Lower lobe of right lung (tissue), 2 donors: ENCODE measurements at regions not wholly inside any gene's neighbourhood (a gene's known extent, or its start where the extent isn't known, plus 50 kb on each side); places are given as distances from the start of the nearest gene placed in this dataset.

Source experiments
- ATAC-seq, 2 donors: fragments of 200-7000 bp; cut with Tn5 transposase; one replicate each; pipeline ENCODE4 v1.9.1; 2020 to 2022; ENCODE audit warnings: mild to moderate bottlenecking in 2 of 2, moderate library complexity in 2 of 2
- DNase-seq: peaks from one replicate; pipeline ENCODE4 v3.0.0-alpha.2; 2020
- H3K27ac ChIP-seq: fragments of 200-600 bp; one replicate; pipeline ENCODE4 v1.8.0; 2022
- H3K27me3 ChIP-seq: fragments of 200-600 bp; one replicate; pipeline ENCODE4 v1.8.0; 2022; ENCODE audit warnings: low read depth
- H3K36me3 ChIP-seq: fragments of 200-600 bp; one replicate; pipeline ENCODE4 v1.8.0; 2022; ENCODE audit warnings: mild to moderate bottlenecking
- H3K4me1 ChIP-seq: fragments of 200-600 bp; one replicate; pipeline ENCODE4 v1.8.0; 2022
- H3K4me3 ChIP-seq: fragments of 200-600 bp; one replicate; pipeline ENCODE4 v1.8.0; 2022; ENCODE audit warnings: mild to moderate bottlenecking
- H3K9me3 ChIP-seq: fragments of 200-600 bp; one replicate; pipeline ENCODE4 v1.8.0; 2022
- intact Hi-C: fragments of 100-400 bp; cut with DNase I; formaldehyde crosslinking; loops from one replicate; pipeline ENCODE4 v1.11.0; 2022
- TF ChIP-seq, protein P1 (sequence below): fragments of 200-600 bp; IDR thresholded peaks from one replicate; pipeline ENCODE4 v1.8.0; 2022; ENCODE audit warnings: antibody characterized with exemption, mild to moderate bottlenecking
- donor health status: DM: no; HTN: yes; CAD: no; lungs with severe emphysema.

DNA sequence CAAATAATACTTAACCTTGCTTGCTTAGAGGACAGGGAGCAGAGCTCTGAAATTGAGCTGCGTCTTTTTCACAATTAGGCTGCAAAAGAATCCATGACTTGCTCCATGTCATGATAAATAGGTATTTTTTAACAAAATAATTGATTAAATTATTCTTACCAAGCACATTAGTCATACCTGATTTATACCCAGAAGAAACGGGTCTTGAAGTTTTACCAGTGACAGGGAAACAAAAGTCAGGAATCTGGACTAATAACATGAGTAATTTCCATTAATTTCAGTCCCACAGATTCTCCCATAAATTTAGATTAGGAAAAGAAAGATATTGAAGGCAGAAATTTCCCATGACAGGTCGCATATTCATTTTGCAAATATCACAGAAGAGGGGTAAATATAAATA lies 85.0 kb upstream of the BMP5 start:
- no peaks in the 10 kb centered on the region for H3K36me3 ChIP-seq
- TF ChIP-seq, protein P1, sequence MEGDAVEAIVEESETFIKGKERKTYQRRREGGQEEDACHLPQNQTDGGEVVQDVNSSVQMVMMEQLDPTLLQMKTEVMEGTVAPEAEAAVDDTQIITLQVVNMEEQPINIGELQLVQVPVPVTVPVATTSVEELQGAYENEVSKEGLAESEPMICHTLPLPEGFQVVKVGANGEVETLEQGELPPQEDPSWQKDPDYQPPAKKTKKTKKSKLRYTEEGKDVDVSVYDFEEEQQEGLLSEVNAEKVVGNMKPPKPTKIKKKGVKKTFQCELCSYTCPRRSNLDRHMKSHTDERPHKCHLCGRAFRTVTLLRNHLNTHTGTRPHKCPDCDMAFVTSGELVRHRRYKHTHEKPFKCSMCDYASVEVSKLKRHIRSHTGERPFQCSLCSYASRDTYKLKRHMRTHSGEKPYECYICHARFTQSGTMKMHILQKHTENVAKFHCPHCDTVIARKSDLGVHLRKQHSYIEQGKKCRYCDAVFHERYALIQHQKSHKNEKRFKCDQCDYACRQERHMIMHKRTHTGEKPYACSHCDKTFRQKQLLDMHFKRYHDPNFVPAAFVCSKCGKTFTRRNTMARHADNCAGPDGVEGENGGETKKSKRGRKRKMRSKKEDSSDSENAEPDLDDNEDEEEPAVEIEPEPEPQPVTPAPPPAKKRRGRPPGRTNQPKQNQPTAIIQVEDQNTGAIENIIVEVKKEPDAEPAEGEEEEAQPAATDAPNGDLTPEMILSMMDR = no peak
- ATAC-seq (no peak), DNase-seq (no peak)
- H3K4me3 ChIP-seq = no peak overlapping the region
- intact Hi-C loops = no loop called here
- no peaks in the 10 kb centered on the region for H3K4me1 ChIP-seq
- H3K27me3 ChIP-seq = no peaks in the 10 kb centered on the region
- no peak overlapping the region for H3K27ac ChIP-seq
- no peaks in the 10 kb centered on the region for H3K9me3 ChIP-seq

DNA sequence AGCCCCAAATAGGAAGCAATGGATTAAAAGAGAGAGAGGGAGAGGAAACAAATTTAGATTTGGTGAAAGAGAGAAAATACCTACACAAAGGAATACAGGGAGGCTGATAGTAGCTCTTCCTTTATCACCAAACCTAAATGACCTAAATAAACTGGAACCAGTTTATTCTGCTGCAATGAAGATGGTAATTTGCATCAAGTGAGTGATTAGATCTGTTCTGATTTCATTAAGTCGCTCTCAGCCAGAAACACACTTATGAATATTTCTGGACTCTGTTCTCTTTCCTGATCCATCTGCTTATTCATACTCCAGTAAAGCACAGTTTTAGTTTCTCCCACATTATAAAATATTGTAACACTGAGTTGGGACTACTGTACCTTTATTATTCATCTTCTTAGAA lies 83.4 kb upstream of the BMP5 start:
- intact Hi-C loops = no loop called here
- Histone ChIP-seq H3K36me3 (no peaks in the 10 kb centered on the region), H3K27me3 (no peaks in the 10 kb centered on the region), H3K4me1 (no peaks in the 10 kb centered on the region), H3K9me3 (no peaks in the 10 kb centered on the region), H3K4me3 (no peak overlapping the region), H3K27ac (no peak overlapping the region)
- no peak for DNase-seq
- TF ChIP-seq, protein P1 = no peak
- no peak for ATAC-seq

DNA sequence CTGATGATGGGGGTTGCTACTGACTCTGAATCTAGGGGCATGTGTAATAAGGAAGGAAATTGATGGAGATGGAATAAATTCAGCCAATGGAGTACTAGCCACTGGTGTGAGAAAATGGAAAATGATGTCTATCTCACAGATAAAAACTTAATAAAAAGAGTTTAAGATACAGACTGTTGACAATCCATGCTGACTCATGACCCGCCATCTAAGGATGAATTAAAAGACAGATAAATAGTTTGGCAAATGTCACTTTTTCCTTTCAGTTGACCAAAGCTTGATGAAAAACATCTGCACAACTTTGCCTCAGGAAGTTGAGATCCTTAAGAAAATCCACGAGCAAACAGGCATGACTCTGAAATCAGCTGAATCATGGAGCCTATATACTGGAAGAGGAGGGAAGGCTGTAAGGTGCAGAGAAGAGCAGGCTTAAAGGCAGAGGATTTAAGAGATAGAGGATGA lies 82.6 kb upstream of the BMP5 start:
- no peak overlapping the region for H3K4me3 ChIP-seq
- TF ChIP-seq, protein P1 = no peak
- H3K27me3 ChIP-seq = no peaks in the 10 kb centered on the region
- H3K4me1 ChIP-seq = no peaks in the 10 kb centered on the region
- no peaks in the 10 kb centered on the region for H3K36me3 ChIP-seq
- ATAC-seq (no peak), DNase-seq (no peak)
- intact Hi-C loops = no loop called here
- H3K27ac ChIP-seq = no peak overlapping the region
- H3K9me3 ChIP-seq = no peaks in the 10 kb centered on the region

DNA sequence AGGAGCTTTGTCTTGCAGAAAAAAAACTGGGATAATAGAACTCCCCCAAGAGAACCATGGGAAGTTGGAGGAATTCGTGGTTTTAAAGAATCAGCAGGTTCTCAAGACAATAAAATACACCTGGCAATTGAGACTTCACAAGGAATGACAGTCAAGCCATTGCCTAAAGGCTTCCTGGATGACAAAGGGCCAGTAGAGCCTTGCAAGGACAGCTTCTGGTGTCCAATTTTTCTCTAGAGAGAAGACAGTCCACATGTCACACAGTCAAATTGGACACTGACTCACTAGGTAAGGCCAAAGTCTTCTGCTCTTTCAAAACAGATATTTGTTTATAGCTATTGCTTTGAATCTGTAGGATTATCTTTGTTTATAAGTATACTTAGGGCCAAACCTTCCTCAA lies 80.3 kb upstream of the BMP5 start:
- intact Hi-C loops = no loop called here
- Histone ChIP-seq H3K27ac (no peak overlapping the region), H3K4me3 (no peak overlapping the region), H3K36me3 (no peaks in the 10 kb centered on the region), H3K27me3 (no peaks in the 10 kb centered on the region), H3K4me1 (no peaks in the 10 kb centered on the region), H3K9me3 (no peaks in the 10 kb centered on the region)
- TF ChIP-seq, protein P1 = no peak
- no peak for ATAC-seq
- DNase-seq = no peak

DNA sequence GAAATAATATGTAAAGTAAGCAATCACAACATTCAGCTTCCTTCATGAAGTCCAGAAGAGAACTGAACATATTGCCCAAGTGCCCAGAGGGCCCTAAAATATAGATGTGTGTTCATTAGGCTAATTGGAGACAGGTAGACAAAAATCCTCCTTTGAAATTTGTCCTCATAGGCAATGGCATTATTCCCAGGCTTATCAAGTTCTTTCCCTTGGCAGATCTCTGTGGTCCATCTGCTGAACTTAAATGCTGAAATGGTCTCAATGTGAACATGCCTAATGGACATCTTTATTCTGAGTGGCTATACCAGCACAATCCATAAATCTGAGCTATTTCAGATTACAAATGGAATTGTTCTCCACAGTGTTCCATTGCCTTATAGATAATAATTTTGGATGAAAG lies 79.0 kb upstream of the BMP5 start:
- no peaks in the 10 kb centered on the region for H3K9me3 ChIP-seq
- TF ChIP-seq, protein P1 = no peak
- H3K27ac ChIP-seq = no peak overlapping the region
- DNase-seq (no peak), ATAC-seq (no peak)
- no peak overlapping the region for H3K4me3 ChIP-seq
- intact Hi-C loops = no loop called here
- H3K36me3 ChIP-seq = no peaks in the 10 kb centered on the region
- H3K4me1 ChIP-seq = no peaks in the 10 kb centered on the region
- no peaks in the 10 kb centered on the region for H3K27me3 ChIP-seq

DNA sequence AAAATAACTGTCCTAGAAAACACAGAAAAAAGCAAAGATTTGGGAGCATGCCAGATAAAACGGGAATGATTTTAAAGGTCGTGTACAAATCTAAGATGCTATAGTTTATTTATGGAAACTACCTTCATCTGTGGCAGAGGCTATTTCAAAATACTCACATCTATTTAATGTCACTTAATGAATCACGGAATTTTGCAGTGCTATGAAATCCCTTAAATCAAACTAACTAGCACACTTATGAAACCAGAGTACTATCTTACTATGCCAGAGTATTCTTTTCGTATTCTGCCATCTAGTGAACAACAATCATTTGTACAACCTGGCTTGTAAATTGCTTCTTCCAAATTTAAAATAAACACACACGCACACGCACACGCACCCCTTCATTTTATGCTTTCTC lies 77.9 kb upstream of the BMP5 start:
- no peak overlapping the region for H3K27ac ChIP-seq
- DNase-seq (no peak), ATAC-seq (no peak)
- TF ChIP-seq, protein P1 = no peak
- H3K27me3 ChIP-seq = no peaks in the 10 kb centered on the region
- no peaks in the 10 kb centered on the region for H3K36me3 ChIP-seq
- H3K9me3 ChIP-seq = no peaks in the 10 kb centered on the region
- no peaks in the 10 kb centered on the region for H3K4me1 ChIP-seq
- intact Hi-C loops = no loop called here
- H3K4me3 ChIP-seq = peak overlapping the region; percentile 2
